ENCODE measurements at regions not wholly inside any gene's neighbourhood (a gene's known extent, or its start where the extent isn't known, plus 50 kb on each side); places are given as distances from the start of the nearest gene placed in this dataset.

GRCh38 chr13:109427695-109428094, 358.7 kb downstream of the IRS2 start:
- no peak overlapping the region for H3K4me3 ChIP-seq (ENCODE audit: low read depth, low read length)
- no peak for DNase-seq (ENCODE audit: low read depth)
- TF ChIP-seq, protein P1, sequence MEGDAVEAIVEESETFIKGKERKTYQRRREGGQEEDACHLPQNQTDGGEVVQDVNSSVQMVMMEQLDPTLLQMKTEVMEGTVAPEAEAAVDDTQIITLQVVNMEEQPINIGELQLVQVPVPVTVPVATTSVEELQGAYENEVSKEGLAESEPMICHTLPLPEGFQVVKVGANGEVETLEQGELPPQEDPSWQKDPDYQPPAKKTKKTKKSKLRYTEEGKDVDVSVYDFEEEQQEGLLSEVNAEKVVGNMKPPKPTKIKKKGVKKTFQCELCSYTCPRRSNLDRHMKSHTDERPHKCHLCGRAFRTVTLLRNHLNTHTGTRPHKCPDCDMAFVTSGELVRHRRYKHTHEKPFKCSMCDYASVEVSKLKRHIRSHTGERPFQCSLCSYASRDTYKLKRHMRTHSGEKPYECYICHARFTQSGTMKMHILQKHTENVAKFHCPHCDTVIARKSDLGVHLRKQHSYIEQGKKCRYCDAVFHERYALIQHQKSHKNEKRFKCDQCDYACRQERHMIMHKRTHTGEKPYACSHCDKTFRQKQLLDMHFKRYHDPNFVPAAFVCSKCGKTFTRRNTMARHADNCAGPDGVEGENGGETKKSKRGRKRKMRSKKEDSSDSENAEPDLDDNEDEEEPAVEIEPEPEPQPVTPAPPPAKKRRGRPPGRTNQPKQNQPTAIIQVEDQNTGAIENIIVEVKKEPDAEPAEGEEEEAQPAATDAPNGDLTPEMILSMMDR (IDR thresholded peaks at IDR 0.05; ENCODE audit: insufficient read depth, low read depth, low read length, missing control alignments) = no peak

DNA sequence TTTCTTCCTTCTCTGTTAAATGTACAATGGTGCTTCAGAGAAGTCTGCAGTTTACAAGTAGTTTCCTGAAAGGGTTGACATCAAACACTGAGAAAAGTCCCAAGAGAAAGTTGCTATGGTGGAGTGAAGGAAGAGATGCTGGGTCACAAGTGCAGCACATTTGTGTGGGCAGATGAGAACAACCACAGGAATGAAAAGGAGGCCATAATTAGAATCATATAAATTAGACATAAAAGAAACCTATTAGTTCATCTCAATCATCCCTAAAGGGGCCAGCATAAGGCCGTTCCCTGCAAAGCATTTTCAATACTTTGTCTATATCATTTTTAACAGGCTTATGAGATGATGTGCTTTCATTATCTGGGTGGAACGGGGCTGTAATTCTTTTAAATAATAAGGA, 359.2 kb downstream of the IRS2 start:
- H3K4me3 ChIP-seq (ENCODE audit: low read depth, low read length) = no peak overlapping the region

DNA sequence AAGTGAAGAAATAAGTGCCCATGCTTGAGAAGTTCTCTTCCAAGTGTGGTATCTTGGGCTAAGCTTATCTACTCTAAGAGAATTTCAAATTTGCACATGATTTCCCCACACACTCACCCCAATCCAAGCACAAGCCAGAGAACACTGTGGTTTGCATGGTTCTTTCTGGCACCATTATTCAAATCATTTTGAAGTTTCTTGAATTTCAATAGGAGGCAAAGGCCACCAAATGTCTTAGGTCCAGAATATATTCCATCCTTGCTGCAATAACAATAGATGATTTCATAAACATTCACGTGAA, 359.7 kb downstream of the IRS2 start:
- TF ChIP-seq, protein P1 (IDR thresholded peaks at IDR 0.05; ENCODE audit: insufficient read depth, low read depth, low read length, missing control alignments) = no peak
- DNase-seq (ENCODE audit: low read depth) = no peak
- no peak overlapping the region for H3K4me3 ChIP-seq (ENCODE audit: low read depth, low read length)

More for the DNA sequence above, 359.2 kb downstream of the IRS2 start:
- TF ChIP-seq, protein P1 (IDR thresholded peaks at IDR 0.05; ENCODE audit: insufficient read depth, low read depth, low read length, missing control alignments) = no peak
- DNase-seq (ENCODE audit: low read depth) = no peak

GRCh38 chr13:109425821-109426689, 360.3 kb downstream of the IRS2 start:
- no peak overlapping the region for H3K4me3 ChIP-seq (ENCODE audit: low read depth, low read length)
- no peak for DNase-seq (ENCODE audit: low read depth)
- TF ChIP-seq, protein P1 (IDR thresholded peaks at IDR 0.05; ENCODE audit: insufficient read depth, low read depth, low read length, missing control alignments) = no peak

GRCh38 chr13:109422161-109422560, 364.2 kb downstream of the IRS2 start:
- H3K4me3 ChIP-seq (ENCODE audit: low read depth, low read length) = no peak overlapping the region
- DNase-seq (ENCODE audit: low read depth) = no peak
- TF ChIP-seq, protein P1 (IDR thresholded peaks at IDR 0.05; ENCODE audit: insufficient read depth, low read depth, low read length, missing control alignments) = no peak

DNA sequence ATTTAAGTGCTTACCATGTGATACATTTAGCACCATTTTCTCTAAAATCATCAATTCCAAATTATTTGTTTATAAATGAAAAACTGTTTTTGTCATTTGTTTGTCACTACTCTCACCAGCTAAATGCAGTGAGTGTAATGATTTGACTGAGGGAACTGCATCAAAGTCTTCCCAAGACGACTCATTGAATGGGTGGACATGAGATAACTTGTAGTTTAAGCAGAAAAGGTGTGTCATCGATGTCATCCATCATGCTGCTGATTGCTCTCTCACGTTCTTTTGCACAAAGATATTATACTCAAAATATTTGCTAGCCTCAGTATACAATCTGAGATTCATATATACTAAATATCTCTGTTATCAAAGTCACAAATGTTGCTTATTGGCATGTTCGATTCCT, 366.5 kb downstream of the IRS2 start:
- TF ChIP-seq, protein P1 (IDR thresholded peaks at IDR 0.05; ENCODE audit: insufficient read depth, low read depth, low read length, missing control alignments) = no peak
- H3K4me3 ChIP-seq (ENCODE audit: low read depth, low read length) = no peak overlapping the region
- DNase-seq (ENCODE audit: low read depth) = no peak

DNA sequence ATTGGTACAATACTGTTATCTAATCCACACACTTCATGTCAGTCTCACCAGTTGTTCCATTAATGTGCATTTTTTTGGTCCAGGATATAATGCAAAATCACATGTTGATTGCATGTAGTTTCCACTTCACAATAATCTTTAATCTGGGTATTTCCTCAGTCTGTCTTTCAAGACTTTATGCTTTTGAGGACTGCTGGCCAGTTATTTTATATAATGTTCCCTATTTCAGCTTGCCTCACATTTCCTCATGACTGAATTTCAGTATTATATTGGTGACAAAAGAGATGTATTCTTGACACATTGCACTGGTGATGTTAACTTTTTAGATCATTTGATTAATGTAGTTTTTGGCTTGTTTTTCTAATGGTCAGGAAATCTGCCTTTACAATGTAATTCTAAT, 368.3 kb downstream of the IRS2 start:
- TF ChIP-seq, protein P1 (IDR thresholded peaks at IDR 0.05; ENCODE audit: insufficient read depth, low read depth, low read length, missing control alignments) = no peak
- no peak for DNase-seq (ENCODE audit: low read depth)
- no peak overlapping the region for H3K4me3 ChIP-seq (ENCODE audit: low read depth, low read length)

Data from GM12865 (cell line).